GM13977 (cell line): ENCODE measurements at regions not wholly inside any gene's neighbourhood (a gene's known extent, or its start where the extent isn't known, plus 50 kb on each side); places are given as distances from the start of the nearest gene placed in this dataset.
"Not testable (repeated sequence)": the region's sequence is repeated elsewhere in the genome, so short reads cannot be mapped to it uniquely, and the experiment has no call there.

ENCODE experiments used
- DNase-seq: peaks from one replicate; pipeline ENCODE4 v3.0.0; 2012; ENCODE audit warnings: low spot score
- in situ Hi-C: fragments of 300-500 bp; cut with MboI; formaldehyde crosslinking; loops from one replicate; pipeline ENCODE4 v1.12.0; 2022; ENCODE audit warnings: low sequenced_read_pairs, low pct_unique_long_range_greater_than_20kb, mixed read lengths, inconsistent platforms; ENCODE audit not compliant: unreplicated experiment
- TF ChIP-seq, protein P1 (sequence below): IDR thresholded peaks from 2 replicates; pipeline ENCODE4 v1.5.1; 2012; ENCODE audit warnings: mild to moderate bottlenecking, control low read depth; ENCODE audit not compliant: insufficient read depth; ENCODE audit errors: extremely low read depth, missing control alignments

DNA sequence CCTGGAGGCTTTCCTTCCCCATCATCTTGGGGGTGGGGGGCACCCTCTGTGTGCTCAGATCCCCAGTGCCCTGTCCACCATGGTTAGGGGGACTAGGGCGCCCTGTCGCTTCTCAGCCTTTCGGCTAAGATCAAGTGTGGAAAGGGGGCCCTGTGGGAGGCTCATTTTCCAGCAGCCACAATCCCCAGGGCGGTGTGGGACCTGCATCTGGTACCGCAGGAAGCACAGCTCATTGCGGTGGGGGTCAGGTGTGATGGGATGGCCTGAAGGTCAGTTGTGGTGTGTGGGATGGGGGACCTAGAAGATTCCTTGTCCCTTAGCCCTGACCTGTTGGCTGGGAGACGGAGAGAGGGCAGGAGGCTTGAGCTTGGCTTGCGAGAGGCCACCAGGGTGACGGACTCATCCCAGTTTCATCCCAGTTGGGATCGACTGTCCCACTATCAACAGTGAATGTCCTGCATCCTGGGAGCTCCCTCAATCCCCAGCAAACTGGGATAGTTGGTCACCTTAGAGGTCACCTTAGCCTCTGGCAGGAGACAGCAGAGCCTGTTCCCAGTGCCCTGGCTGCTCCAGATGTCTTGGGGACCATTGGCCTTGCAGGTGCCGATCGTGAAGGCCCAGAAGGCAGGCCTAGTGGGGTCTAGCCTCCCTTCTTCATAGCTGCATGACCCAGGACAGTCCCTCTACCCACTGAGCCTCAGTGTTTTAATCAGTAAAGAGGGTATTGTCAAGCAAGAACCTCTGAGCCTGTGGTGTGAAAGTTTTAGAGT lies 64.5 kb upstream of the PMEPA1 start:
- no peak for DNase-seq
- TF ChIP-seq, protein P1, sequence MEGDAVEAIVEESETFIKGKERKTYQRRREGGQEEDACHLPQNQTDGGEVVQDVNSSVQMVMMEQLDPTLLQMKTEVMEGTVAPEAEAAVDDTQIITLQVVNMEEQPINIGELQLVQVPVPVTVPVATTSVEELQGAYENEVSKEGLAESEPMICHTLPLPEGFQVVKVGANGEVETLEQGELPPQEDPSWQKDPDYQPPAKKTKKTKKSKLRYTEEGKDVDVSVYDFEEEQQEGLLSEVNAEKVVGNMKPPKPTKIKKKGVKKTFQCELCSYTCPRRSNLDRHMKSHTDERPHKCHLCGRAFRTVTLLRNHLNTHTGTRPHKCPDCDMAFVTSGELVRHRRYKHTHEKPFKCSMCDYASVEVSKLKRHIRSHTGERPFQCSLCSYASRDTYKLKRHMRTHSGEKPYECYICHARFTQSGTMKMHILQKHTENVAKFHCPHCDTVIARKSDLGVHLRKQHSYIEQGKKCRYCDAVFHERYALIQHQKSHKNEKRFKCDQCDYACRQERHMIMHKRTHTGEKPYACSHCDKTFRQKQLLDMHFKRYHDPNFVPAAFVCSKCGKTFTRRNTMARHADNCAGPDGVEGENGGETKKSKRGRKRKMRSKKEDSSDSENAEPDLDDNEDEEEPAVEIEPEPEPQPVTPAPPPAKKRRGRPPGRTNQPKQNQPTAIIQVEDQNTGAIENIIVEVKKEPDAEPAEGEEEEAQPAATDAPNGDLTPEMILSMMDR: no peak

DNA sequence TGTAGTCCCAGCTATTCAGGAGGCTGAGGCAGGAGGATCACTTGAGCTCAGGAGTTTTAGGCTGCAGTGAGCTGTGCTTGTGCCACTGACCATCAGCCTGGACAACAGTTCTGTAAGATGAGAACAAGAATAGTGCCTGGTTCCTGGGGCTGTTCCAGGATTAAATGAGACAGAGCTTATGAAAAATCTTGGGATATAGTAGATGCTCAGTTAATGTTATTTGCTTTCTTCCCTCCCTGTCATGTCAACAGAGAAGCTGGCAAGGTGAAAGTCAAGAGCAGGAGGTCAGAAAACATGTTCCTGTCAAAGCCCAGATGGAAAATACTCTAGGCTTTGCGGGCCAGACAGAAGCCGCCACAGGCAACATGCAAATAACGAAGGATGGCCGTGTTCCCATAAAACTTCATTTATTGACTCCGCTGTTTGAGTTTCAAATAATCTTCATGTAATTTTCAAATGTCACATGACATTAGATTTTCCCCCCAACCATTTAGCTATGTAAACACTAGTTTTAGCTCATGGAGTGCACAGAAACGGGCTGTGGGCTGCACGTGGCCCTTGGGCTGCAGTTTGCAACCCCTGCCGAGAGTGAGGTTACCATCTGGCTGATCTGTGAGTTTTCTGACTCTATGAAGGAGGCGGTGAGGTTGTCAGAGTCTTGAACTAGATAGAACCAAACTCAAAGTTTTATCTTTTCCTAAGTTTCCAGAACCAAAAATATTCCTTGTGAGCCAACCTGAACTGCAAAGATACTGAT lies 63.4 kb upstream of the PMEPA1 start:
- DNase-seq: no peak
- TF ChIP-seq, protein P1: no peak
- in situ Hi-C loops: no loop called here

More for the DNA sequence above, 64.5 kb upstream of the PMEPA1 start:
- in situ Hi-C loops: no loop called here

DNA sequence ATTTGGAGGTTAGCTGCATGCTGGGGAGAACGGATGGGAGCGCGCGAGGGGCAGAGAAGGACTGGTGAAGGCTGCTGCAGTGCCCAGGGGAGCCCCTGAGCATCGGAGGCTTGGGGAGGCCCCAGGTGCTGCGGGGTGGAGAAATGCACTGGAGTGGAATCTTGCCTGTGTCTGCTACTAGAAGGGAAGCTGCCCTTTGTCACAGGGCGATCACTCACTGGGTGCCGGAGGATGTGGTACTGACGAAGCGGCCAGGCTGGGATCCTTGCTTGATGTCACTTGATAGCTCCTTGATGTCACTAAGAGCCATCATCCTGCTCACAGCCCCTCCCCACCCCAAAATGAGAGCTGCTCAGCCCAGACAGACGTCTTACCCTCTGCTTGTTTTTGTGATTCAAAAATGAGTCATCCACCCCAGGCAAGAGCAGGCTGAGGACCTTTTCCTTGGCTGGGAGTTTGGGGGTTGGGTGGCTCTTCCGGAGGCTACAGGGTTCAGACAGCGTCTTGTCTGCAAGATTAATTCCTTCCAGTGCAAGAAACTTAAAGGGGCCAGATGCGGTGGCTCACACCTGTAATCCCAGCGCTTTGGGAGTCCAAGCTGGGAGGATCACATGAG lies 62.6 kb upstream of the PMEPA1 start:
- TF ChIP-seq, protein P1: no peak
- DNase-seq: no peak
- in situ Hi-C loops: no loop called here

DNA sequence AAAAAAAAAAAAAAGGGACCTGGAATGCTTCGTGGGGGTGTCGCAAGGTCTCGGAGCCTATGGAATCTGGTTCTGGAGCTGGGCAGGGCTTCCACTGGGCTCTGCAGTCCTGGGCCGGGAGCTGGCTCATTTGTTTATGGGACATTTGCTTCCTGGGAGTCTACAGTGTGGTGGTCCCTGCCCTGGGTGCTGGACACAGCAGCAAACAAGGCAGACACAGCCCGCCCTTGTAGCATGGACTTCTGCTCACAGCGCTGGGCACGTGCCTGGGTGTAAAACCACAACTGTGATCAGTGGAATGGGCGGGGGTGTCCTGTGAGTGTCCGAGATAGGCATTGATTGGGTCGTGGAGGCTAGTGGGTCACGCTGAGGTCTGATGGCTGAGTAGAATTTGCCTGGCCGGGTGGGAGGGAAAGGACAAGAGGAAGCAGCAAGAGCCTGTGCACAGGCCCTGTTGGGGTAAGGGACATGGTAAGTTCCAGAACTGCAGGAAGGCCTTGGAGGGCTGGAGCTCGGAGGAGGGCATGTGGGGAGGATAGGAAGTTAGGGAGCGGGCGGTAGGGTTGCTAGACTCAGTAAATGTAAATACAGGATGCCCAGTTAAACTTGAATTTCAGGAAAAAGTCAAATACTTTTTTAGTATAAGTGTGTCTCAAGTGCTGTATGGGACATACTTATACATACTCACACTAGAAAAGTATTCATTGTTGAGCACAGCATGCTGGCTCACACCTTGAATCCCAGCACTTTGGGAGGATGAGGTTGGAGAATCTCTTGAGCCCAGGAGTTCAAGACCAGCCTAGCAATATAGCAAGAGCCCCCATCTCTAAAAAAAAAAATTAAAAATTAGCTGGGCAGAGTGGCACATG lies 61.3 kb upstream of the PMEPA1 start:
- no peak for DNase-seq
- TF ChIP-seq, protein P1: no peak
- in situ Hi-C loops: no loop called here

DNA sequence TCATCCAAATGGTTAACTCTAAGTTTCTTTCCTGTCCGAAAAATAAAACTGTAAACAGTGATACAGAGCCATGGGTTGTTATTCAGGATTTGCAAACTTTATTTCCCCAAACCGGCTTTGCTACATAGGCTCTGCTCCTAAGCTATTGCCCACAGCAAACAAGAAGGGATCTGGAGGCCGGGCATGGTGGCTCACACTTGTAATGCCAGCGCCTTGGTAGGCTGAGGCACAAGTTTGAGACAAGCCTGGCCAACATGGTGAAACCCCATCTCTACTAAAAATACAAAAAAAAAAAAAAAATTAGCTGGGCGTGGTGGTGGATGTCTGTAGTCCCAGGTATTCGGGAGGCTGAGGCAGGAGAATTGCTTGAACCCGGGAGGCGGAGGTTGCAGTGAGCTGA lies 60.6 kb upstream of the PMEPA1 start:
- DNase-seq, in situ Hi-C loops: not testable (repeated sequence)

DNA sequence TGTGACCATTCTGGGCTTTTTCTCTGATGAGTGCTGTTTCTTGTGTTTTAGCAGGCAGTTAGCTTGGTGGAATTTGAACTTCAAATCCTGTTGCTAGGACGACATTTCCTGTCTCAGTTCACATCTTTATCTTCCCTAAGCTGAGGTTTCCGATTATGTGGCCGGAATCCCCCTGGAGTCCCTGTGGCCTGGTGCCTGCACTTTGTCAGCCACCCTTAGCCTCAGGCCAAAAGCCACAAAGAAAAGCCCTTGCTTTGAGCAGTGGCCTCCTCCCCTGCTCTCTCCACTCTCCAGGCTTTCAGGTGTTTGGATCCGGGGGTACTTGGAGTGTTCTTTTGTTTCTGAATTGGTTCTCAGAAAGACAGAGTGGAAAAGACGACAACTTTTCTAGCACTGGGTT lies 59.9 kb upstream of the PMEPA1 start:
- in situ Hi-C loops: no loop called here
- no peak for DNase-seq
- TF ChIP-seq, protein P1: no peak
